ENCODE measurements at regions not wholly inside any gene's neighbourhood (a gene's known extent, or its start where the extent isn't known, plus 50 kb on each side); places are given as distances from the start of the nearest gene placed in this dataset.

- Histone ChIP-seq H3K9me3 (no peaks in the 10 kb centered on the region), H3K36me3 (no peaks in the 10 kb centered on the region), H3K4me3 (no peak overlapping the region), H3K27me3 (no peaks in the 10 kb centered on the region), H3K4me1 (no peaks in the 10 kb centered on the region), H3K27ac (no peak overlapping the region)
- no peak for DNase-seq (ENCODE audit: low spot score in 2 of 2)
- intact Hi-C loops (cut with DNase I) = no loop called here
- TF ChIP-seq CTCF (IDR thresholded peaks at IDR 0.05) = no peak
Measured at GRCh38 chr19:28419312-28419711, 793.6 kb downstream of the UQCRFS1 start.

DNA sequence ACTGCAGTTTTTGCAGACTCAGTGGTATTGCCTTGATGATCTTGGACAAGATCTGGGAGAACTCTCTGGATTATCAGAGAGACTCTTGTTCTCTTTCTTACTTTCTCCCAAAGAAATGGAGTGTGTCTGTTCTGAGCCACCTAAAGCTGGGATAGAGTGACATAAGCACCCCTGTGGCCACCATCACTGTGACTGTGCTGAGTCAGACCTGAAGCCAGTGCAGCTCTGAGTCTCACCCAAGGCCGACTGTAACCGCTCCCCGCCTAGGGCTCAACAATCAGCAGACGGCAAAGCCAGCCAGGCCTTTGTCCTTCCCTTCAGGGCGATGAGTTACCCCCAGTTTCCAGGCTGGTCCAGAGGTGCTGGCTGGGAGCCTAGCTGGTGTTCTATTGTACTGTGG lies 795.6 kb downstream of the UQCRFS1 start:
- no peak overlapping the region for H3K4me3 ChIP-seq
- H3K36me3 ChIP-seq = no peaks in the 10 kb centered on the region
- intact Hi-C loops (cut with DNase I) = no loop called here
- TF ChIP-seq CTCF (IDR thresholded peaks at IDR 0.05) = no peak
- H3K27ac ChIP-seq = no peak overlapping the region
- no peaks in the 10 kb centered on the region for H3K9me3 ChIP-seq
- H3K27me3 ChIP-seq = no peaks in the 10 kb centered on the region
- H3K4me1 ChIP-seq = no peaks in the 10 kb centered on the region
- DNase-seq (ENCODE audit: low spot score in 2 of 2) = no peak

GRCh38 chr19:28416245-28416644 lies 796.7 kb downstream of the UQCRFS1 start:
- Histone ChIP-seq H3K9me3 (no peaks in the 10 kb centered on the region), H3K4me1 (no peaks in the 10 kb centered on the region), H3K27me3 (no peaks in the 10 kb centered on the region), H3K27ac (no peak overlapping the region), H3K36me3 (no peaks in the 10 kb centered on the region), H3K4me3 (no peak overlapping the region)
- intact Hi-C loops (cut with DNase I) = no loop called here
- no peak for DNase-seq (ENCODE audit: low spot score in 2 of 2)
- no peak for TF ChIP-seq CTCF (IDR thresholded peaks at IDR 0.05)

DNA sequence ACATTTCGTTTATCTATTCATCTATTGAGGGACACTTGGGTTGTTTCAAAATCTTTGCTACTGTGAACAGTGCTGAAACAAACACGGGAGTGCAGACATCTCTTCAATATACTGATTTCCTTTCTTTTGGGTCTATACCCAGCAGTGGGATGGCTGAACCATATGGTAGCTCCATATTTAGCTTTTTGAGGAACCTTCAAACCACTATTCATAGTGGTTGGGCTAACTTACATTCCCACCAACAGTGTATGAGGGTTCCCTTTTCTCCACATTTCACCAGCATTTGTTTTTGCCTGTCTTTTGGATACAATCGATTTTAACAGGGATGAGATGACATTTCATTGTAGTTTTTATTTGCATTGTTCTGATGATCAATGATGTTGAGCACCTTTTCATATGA lies 798.2 kb downstream of the UQCRFS1 start:
- TF ChIP-seq CTCF (IDR thresholded peaks at IDR 0.05) = no peak
- Histone ChIP-seq H3K9me3 (no peaks in the 10 kb centered on the region), H3K36me3 (no peaks in the 10 kb centered on the region), H3K4me3 (no peak overlapping the region), H3K4me1 (no peaks in the 10 kb centered on the region), H3K27ac (no peak overlapping the region), H3K27me3 (no peaks in the 10 kb centered on the region)
- intact Hi-C loops (cut with DNase I) = no loop called here
- no peak for DNase-seq (ENCODE audit: low spot score in 2 of 2)

- TF ChIP-seq CTCF (IDR thresholded peaks at IDR 0.05) = no peak
- DNase-seq (ENCODE audit: low spot score in 2 of 2) = no peak
- H3K27ac ChIP-seq = no peak overlapping the region
- H3K36me3 ChIP-seq = no peaks in the 10 kb centered on the region
- H3K4me1 ChIP-seq = no peaks in the 10 kb centered on the region
- no peak overlapping the region for H3K4me3 ChIP-seq
- intact Hi-C loops (cut with DNase I) = no loop called here
- no peaks in the 10 kb centered on the region for H3K27me3 ChIP-seq
- no peaks in the 10 kb centered on the region for H3K9me3 ChIP-seq
Measured at GRCh38 chr19:28409859-28410258, 803.1 kb downstream of the UQCRFS1 start.

- intact Hi-C loops (cut with DNase I) = no loop called here
- Histone ChIP-seq H3K27me3 (no peaks in the 10 kb centered on the region), H3K9me3 (no peaks in the 10 kb centered on the region)
Measured at GRCh38 chr19:28406966-28407365, 806.0 kb downstream of the UQCRFS1 start.

More at GRCh38 chr19:28406966-28407365, 806.0 kb downstream of the UQCRFS1 start:
- Histone ChIP-seq H3K27ac (no peak overlapping the region), H3K4me3 (no peak overlapping the region), H3K4me1 (no peaks in the 10 kb centered on the region), H3K36me3 (no peaks in the 10 kb centered on the region)
- no peak for TF ChIP-seq CTCF (IDR thresholded peaks at IDR 0.05)
- no peak for DNase-seq (ENCODE audit: low spot score in 2 of 2)
